ENCODE measurements at regions not wholly inside any gene's neighbourhood (a gene's known extent, or its start where the extent isn't known, plus 50 kb on each side); places are given as distances from the start of the nearest gene placed in this dataset.
"Not testable (repeated sequence)": the region's sequence is repeated elsewhere in the genome, so short reads cannot be mapped to it uniquely, and the experiment has no call there.

GRCh38 chr2:153532140-153532539, 53.6 kb upstream of the RPRM start:
- TF ChIP-seq GATA1 (IDR thresholded peaks at IDR 0.05; ENCODE audit: low read depth, low read length): no peak
- no peak for TF ChIP-seq POLR2A (IDR thresholded peaks at IDR 0.05; ENCODE audit: low read length)

GRCh38 chr2:153533803-153534202, 55.2 kb upstream of the RPRM start:
- not testable (repeated sequence) for DNase-seq

More at GRCh38 chr2:153532140-153532539, 53.6 kb upstream of the RPRM start:
- DNase-seq: no peak

- not testable (repeated sequence) for DNase-seq
These were observed 56.0 kb upstream of the RPRM start for GRCh38 chr2:153534590-153534989.

GRCh38 chr2:153536115-153536514, 57.6 kb upstream of the RPRM start:
- TF ChIP-seq POLR2A (IDR thresholded peaks at IDR 0.05; ENCODE audit: low read length): no peak
- TF ChIP-seq GATA1 (IDR thresholded peaks at IDR 0.05; ENCODE audit: low read depth, low read length): no peak

DNA sequence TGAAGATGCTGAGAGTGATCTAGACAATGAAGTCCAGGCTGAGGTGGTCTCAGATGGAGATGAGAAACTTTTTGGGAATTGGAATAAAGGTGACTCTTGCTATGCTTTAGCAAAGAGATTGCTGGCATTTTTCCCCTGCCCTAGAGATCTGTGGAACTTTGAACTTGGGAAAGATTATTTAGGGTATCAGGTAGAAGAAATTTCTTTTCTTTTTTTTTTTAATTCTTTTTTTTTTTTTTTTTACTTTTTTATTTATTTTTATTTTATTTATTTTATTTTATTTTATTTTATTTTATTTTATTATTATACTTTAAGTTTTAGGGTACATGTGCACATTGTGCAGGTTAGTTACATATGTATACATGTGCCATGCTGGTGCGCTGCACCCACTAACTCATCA, 59.5 kb upstream of the RPRM start:
- DNase-seq: not testable (repeated sequence)

More at GRCh38 chr2:153536115-153536514, 57.6 kb upstream of the RPRM start:
- DNase-seq: no peak

DNA sequence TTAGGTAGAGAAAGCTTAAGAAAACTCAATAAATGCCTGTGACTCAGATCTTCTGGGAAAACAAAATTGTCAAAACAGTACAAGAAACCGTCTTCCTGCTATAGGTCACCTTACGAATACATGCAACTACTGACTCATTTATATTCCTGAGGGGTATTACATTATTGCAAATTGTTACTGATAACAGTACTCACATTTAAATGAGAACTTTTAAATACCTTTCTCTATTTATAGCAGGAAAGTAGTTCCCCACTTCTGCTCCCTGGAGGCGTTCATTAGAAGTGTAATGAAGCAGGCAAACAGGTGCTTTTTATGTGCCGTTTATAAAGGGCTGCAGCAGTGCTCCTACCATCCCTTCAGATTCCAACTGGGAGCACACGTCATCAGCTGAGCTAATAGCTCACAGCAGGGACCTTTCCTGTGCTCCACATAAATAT, 65.1 kb upstream of the RPRM start:
- DNase-seq: no peak
- TF ChIP-seq GATA1 (IDR thresholded peaks at IDR 0.05; ENCODE audit: low read depth, low read length): no peak
- TF ChIP-seq POLR2A (IDR thresholded peaks at IDR 0.05; ENCODE audit: low read length): no peak

GRCh38 chr2:153546358-153546757, 67.8 kb upstream of the RPRM start:
- TF ChIP-seq GATA1 (IDR thresholded peaks at IDR 0.05; ENCODE audit: low read depth, low read length): no peak
- no peak for TF ChIP-seq POLR2A (IDR thresholded peaks at IDR 0.05; ENCODE audit: low read length)

DNA sequence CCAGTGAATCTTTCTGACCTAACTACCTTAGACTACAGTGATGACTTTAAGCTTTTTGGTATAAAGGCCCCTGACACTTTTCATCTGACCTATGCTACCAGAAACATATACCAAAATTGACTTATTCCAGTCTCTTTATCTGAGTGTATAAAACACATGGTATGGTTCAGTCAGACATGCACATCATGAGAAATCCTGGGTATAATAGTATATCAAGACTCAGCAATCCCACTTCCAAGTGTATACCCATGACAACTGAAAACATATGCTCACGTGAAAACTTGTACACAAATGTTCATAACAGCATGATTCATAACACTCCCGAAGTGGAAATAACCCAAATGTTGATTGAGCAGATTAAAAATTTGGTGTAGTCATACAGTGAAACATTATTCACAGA, 70.0 kb upstream of the RPRM start:
- TF ChIP-seq GATA1 (IDR thresholded peaks at IDR 0.05; ENCODE audit: low read depth, low read length): no peak
- no peak for TF ChIP-seq POLR2A (IDR thresholded peaks at IDR 0.05; ENCODE audit: low read length)
- no peak for DNase-seq

More at GRCh38 chr2:153546358-153546757, 67.8 kb upstream of the RPRM start:
- no peak for DNase-seq

- DNase-seq: no peak
- TF ChIP-seq POLR2A (IDR thresholded peaks at IDR 0.05; ENCODE audit: low read length): no peak
These were observed 73.1 kb upstream of the RPRM start for GRCh38 chr2:153551698-153552097.

DNA sequence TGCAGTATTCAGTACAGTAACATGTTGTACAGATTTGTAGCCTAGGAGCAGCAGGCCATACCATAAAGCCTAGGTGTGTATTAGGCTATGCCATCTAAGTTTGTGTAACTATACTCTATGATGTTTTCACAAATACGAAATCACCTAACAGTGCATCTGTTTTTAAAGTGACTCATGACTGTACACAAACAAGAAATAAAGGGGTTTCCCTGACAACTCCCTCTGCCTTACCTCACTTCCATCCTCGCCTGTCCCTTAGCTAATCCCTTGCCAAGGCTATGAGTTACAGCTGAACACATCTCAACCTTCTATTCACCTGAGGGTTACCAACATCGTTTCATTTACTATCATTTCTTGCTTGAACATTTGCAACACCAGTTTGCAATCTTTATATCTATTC, 78.6 kb upstream of the RPRM start:
- DNase-seq: no peak
- TF ChIP-seq GATA1 (IDR thresholded peaks at IDR 0.05; ENCODE audit: low read depth, low read length) (no peak), POLR2A (IDR thresholded peaks at IDR 0.05; ENCODE audit: low read length) (no peak)

DNA sequence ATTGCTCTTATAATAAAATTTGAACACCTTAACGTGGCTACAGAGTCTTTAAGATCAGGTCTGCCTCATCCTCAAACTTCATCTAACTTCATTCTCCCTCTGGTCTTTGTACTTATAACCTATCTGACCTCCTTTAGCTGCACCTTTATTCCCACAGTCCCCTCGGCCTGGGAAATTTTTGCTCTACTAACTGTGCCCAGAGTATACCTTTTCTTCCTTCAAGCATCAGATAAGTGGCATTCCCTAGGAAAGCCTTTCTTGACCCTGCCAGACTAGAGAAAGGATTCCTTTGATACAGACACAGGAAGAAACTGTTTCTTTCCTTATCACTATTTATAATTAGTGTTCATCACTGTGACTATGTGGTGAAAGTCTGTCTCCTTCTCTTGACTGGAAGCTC, 79.2 kb upstream of the RPRM start:
- no peak for DNase-seq
- TF ChIP-seq GATA1 (IDR thresholded peaks at IDR 0.05; ENCODE audit: low read depth, low read length): no peak
- TF ChIP-seq POLR2A (IDR thresholded peaks at IDR 0.05; ENCODE audit: low read length): no peak

DNA sequence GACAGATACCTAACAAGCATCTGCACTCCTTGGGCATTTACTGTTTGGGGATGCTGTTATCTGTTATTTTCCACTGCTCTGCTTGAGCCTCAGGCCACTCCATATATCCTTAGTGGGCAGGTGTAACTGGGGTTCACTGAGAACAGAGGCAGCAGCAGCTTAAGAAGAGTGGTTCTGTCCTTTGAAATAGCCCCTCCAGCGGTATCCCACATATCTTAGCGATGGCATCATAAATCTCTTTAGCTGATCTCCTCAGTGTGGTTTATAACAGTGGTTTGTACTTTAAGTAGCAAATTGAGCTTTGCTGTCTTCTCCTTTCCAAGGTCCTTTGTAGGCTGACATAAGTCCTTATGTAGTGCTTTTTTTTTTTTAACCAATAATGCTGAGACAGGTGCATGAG, 79.7 kb upstream of the RPRM start:
- TF ChIP-seq GATA1 (IDR thresholded peaks at IDR 0.05; ENCODE audit: low read depth, low read length) (no peak), POLR2A (IDR thresholded peaks at IDR 0.05; ENCODE audit: low read length) (no peak)
- DNase-seq: no peak

DNA sequence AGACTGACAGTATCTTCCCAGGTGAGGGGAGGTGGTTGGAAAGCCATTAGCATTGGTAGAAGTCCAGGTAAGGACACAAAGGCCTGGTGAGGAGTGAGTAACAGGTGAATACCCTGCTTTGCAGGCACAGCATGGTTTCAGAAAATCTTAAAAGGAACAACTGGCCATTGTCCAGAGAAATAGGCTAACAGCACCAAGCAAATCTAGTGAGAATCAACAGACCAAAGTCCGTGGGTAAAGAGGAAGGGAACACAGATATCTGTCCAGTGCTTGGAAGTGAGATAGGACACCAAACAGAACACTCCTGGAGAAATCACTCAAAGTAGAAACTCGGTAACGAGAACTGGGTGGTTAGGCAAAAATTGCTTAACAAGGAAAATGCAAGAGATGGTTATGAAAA, 88.8 kb upstream of the RPRM start:
- no peak for DNase-seq
- TF ChIP-seq POLR2A (IDR thresholded peaks at IDR 0.05; ENCODE audit: low read length) (no peak), GATA1 (IDR thresholded peaks at IDR 0.05; ENCODE audit: low read depth, low read length) (no peak)

- DNase-seq: no peak
- no peak for TF ChIP-seq POLR2A (IDR thresholded peaks at IDR 0.05; ENCODE audit: low read length)
- TF ChIP-seq GATA1 (IDR thresholded peaks at IDR 0.05; ENCODE audit: low read depth, low read length): no peak
These were observed 89.5 kb upstream of the RPRM start for GRCh38 chr2:153568105-153568504.

- DNase-seq: no peak
- no peak for TF ChIP-seq POLR2A (IDR thresholded peaks at IDR 0.05; ENCODE audit: low read length)
- no peak for TF ChIP-seq GATA1 (IDR thresholded peaks at IDR 0.05; ENCODE audit: low read depth, low read length)
These were observed 96.8 kb upstream of the RPRM start for GRCh38 chr2:153575171-153575853.

GRCh38 chr2:153584244-153584643, 105.7 kb upstream of the RPRM start:
- DNase-seq: no peak
- TF ChIP-seq POLR2A (IDR thresholded peaks at IDR 0.05; ENCODE audit: low read length): no peak
- TF ChIP-seq GATA1 (IDR thresholded peaks at IDR 0.05; ENCODE audit: low read depth, low read length): no peak
